GM21515 (cell line): ENCODE measurements at regions not wholly inside any gene's neighbourhood (a gene's known extent, or its start where the extent isn't known, plus 50 kb on each side); places are given as distances from the start of the nearest gene placed in this dataset.

Experiments
- ATAC-seq: cut with Tn5 transposase; IDR thresholded peaks from one replicate; pipeline ENCODE4 v1.9.1; 2021; ENCODE audit not compliant: unreplicated experiment

DNA sequence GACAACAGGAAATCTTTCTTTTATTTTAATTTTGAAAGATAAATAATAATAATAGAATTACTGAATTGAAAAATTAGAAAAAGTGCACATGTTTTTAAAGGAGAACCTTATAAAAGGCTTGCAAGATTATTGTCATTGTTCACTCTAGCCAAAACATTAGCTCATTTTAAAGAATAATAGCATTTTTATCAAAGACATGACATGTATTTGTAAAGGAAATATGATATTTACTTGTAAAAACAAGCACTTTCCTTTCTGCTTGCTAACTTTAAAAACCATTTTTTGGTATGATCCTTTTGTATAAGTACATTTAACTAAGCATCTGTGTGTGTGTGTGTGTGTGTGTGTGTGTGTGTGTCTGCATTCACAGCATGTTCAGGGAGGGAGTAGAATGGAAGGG, 156.3 kb upstream of the C1orf87 start:
- no peak for ATAC-seq

- no peak for ATAC-seq
Measured at GRCh38 chr1:60228041-60228491, 154.5 kb upstream of the C1orf87 start.

DNA sequence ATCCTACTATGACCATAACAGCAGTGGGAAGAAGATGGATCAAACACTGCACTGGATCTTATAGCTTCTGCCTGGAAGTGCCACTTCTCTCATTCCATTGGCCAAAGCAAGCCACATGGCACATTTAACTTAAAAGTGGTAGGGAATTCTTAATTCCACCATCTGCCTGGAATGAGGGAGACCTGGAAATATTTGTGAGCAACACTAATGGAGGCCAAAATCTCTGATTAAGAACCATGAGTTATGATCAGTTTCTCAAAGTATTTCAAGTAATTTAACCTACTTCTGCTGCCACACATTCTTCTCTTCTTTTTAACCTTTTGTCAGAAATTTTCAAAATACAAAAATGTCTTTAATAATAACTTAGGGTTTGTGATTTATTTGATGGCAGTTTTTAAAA, 154.0 kb upstream of the C1orf87 start:
- ATAC-seq = no peak

- no peak for ATAC-seq
Measured at GRCh38 chr1:60225486-60225885, 151.9 kb upstream of the C1orf87 start.

DNA sequence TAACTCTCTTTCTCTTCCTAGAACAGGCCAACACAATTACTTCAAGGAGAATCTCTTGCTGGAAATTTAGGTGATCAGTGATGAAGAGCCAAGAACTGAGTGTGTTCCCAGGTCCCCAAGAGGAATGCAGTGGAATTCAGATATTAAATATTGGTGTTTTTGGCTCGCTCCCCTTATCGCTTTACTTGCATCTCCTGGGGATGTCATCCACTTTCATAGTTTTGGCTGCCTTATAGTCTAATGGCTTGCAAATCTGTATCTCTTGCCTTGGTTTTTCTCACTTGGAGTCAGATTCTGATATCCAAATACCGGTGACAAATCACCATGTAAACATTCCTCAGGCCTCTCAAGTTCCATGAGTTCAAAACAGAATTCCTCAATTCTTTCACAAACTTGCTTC, 151.0 kb upstream of the C1orf87 start:
- ATAC-seq = no peak

DNA sequence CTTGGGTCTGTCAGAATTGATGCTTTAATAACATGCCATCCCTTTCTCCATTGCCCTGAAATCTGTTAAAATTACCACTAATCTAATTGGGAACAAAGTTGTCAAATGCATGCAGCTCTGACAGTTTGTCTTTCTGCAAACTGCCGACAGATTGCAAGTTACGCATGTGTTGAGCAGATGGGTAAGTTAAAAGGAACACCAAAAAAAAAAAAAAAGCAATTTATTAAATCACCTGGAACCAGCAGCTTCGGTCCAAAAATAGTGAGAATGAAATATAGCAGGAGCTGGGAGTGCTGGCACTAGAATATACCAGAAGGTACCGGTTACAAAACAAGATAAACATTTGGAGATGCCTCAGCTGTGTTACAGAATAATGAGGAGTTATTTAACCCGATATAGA, 149.6 kb upstream of the C1orf87 start:
- ATAC-seq = no peak

- no peak for ATAC-seq
Measured at GRCh38 chr1:60222360-60223115, 149.0 kb upstream of the C1orf87 start.

DNA sequence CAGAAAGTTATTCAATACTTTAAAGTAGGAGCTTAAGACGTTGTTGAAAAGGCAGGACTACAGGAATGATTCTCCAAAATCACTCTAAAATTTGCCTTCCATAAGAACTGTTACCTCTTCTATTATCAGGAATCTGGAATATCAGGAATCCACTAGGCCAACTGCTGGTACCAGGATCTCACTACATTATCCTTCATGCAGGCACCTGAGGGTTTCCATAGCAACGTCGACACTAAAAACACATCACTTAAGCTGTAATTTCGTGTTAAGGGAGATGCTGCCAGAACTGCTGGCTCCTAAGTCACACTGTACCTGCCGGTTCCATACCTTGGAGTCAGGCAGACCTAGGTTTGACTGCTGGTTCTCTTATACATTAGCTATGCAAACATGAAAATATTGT, 139.7 kb upstream of the C1orf87 start:
- no peak for ATAC-seq

DNA sequence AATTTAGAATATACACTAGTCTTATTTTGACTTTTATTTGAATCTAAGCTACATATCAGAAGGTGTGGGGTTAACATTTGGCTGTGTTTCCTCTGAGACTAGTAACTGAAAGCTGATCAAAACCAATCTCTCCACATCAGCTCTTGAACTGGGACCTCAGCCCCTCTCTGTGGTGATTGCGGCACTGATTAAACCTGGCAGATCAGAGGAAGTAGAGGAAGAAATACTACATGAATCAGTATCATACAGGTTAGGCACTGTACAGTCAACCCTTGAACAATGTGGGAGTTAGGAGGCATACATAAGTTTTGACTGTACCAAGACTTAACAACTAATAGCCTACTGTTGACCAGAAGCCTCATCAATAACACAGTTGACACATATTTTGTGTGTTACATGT, 122.5 kb upstream of the C1orf87 start:
- ATAC-seq = no peak

DNA sequence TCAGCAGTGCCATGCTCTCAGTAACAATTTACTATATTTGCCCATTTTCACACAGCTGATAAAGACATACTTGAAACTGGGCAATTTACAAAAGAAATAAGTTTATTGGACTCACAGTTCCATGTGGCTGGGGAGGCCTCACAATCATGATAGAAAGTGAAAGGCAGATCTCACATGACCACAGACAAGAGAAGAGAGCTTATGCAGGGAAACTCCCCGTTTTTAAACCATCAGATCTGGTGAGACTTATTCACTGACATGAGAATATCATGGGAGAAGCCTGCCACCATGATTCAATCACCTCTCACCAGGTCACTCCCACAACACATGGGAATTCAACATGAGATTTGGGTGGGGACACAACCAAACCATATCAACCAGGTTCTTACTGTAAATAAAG, 112.1 kb upstream of the C1orf87 start:
- ATAC-seq = no peak

DNA sequence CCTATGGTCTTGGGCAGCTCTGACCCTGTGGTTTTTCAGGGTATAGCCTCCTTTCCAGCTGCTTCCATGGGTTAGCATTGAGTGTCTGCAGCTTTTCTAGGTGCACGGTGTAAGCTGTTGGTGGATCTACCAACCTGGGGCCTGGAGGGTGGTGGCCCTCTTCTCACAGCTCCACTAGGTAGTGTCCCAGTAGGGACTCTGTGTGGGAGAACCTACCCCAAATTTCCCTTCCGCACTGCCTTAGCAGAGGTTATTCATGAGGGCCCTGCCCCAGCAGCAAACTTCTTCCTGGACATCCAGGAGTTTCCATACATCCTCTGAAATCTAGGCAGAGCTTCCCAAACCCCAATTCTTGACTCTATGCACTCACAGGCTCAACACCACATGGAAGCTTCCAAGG, 111.0 kb upstream of the C1orf87 start:
- no peak for ATAC-seq

- no peak for ATAC-seq
Measured at GRCh38 chr1:60173729-60174505, 100.3 kb upstream of the C1orf87 start.

GRCh38 chr1:60173006-60173405, 99.4 kb upstream of the C1orf87 start:
- no peak for ATAC-seq

DNA sequence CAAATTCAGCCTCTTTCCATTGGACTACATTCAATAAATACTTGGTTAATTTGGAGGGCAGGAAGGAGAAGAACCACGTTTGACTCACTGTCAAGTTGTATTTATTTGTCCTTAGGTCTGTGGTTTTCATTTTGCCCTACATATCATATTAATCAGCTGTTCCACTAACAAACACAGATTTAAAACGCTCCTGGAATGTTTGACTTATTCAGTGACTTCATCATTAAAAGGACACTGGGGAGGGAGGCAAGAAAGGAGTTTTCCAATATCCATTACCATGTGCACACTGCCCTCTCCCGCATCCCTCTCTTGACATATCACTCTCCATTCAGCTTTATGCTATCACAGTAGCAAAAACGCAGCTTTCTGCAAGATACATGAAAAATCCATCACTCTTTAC, 98.2 kb upstream of the C1orf87 start:
- no peak for ATAC-seq

- ATAC-seq = no peak
Measured at GRCh38 chr1:60170709-60171108, 97.1 kb upstream of the C1orf87 start.

DNA sequence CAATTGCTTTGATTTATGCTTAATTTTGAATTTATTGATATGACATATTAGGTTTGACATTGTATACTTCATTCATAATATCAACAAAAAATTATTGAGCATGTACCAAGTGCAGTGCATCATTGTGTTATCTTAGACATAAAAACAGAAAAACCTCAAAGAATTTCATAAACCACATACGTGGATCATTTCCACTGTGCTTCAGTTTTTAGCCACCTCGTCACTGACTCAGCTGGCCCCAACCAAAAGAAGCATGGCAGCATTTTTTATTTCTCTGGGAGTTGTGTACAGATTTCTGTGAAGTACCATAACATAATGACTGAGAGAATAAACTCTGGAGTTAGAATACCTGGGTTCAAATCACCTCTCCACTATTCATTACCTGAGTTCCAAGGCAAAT, 95.6 kb upstream of the C1orf87 start:
- no peak for ATAC-seq

GRCh38 chr1:60162936-60163335, 89.4 kb upstream of the C1orf87 start:
- no peak for ATAC-seq

GRCh38 chr1:60160141-60160540, 86.6 kb upstream of the C1orf87 start:
- no peak for ATAC-seq

- no peak for ATAC-seq
Measured at GRCh38 chr1:60156371-60156770, 82.8 kb upstream of the C1orf87 start.

- ATAC-seq = no peak
Measured at GRCh38 chr1:60153961-60154360, 80.4 kb upstream of the C1orf87 start.

- ATAC-seq = no peak
Measured at GRCh38 chr1:60152891-60153290, 79.3 kb upstream of the C1orf87 start.

GRCh38 chr1:60151311-60151710, 77.7 kb upstream of the C1orf87 start:
- no peak for ATAC-seq
